Fibroblast of lung (primary cell): ENCODE measurements at regions not wholly inside any gene's neighbourhood (a gene's known extent, or its start where the extent isn't known, plus 50 kb on each side); places are given as distances from the start of the nearest gene placed in this dataset.

Experiments used
- DNase-seq, 2 donors: peaks; one replicate each; pipeline versions ENCODE4 v3.0.0 to v3.0.0-alpha.2; 2010; ENCODE audit warnings: low read depth in 2 of 2
- H2AFZ ChIP-seq: 2 replicates; pipeline ENCODE4 v1.5.1; 2012; ENCODE audit warnings: low read length, control low read depth, inconsistent platforms
- H3K27ac ChIP-seq: 2 replicates; pipeline ENCODE4 v1.5.1; 2011; ENCODE audit warnings: low read length, control low read depth; ENCODE audit not compliant: insufficient read depth
- H3K27me3 ChIP-seq: 2 replicates; pipeline ENCODE4 v1.5.1; 2011; ENCODE audit warnings: mild to moderate bottlenecking, low read length; ENCODE audit not compliant: control insufficient read depth, insufficient read depth
- H3K36me3 ChIP-seq: 2 replicates; pipeline ENCODE4 v1.5.1; 2011; ENCODE audit warnings: low read length; ENCODE audit not compliant: control insufficient read depth, insufficient read depth
- H3K4me1 ChIP-seq: 2 replicates; pipeline ENCODE4 v1.5.1; 2011; ENCODE audit warnings: low read length; ENCODE audit not compliant: control insufficient read depth, insufficient read depth; ENCODE audit errors: extremely low read depth
- H3K4me2 ChIP-seq: 2 replicates; pipeline ENCODE4 v1.5.1; 2011; ENCODE audit warnings: low read length, control low read depth; ENCODE audit not compliant: insufficient read depth; ENCODE audit errors: extremely low read depth
- H3K4me3 ChIP-seq, 4 experiments: fragments of 200-600 bp in 1 of 4; sonication (generic) in 1 of 4; replicated peaks in 1 of 4; 2 replicates each; pipeline ENCODE4 v1.5.1; 2011 to 2016; ENCODE audit warnings: low read length in 4 of 4, low read depth in 3 of 4, mild to moderate bottlenecking in 3 of 4, control low read depth in 2 of 4, inconsistent platforms in 1 of 4, mixed read lengths in 1 of 4; ENCODE audit not compliant: insufficient read depth in 1 of 4; ENCODE audit errors: control extremely low read depth in 1 of 4
- H3K79me2 ChIP-seq: 2 replicates; pipeline ENCODE4 v1.5.1; 2012; ENCODE audit warnings: mild to moderate bottlenecking, low read length, inconsistent platforms; ENCODE audit not compliant: control insufficient read depth, insufficient read depth
- H3K9ac ChIP-seq: 2 replicates; pipeline ENCODE4 v1.5.1; 2011; ENCODE audit warnings: mild to moderate bottlenecking, low read length, control low read depth; ENCODE audit not compliant: insufficient read depth
- H3K9me3 ChIP-seq: 2 replicates; pipeline ENCODE4 v1.5.1; 2012; ENCODE audit warnings: low read depth, low read length; ENCODE audit not compliant: control insufficient read depth, insufficient read depth
- H4K20me1 ChIP-seq: 2 replicates; pipeline ENCODE4 v1.5.1; 2011; ENCODE audit warnings: low read length; ENCODE audit not compliant: control insufficient read depth, insufficient read depth; ENCODE audit errors: extremely low read depth
- EZH2 ChIP-seq: IDR thresholded peaks from 2 replicates; pipeline ENCODE4 v1.5.1; 2012; ENCODE audit warnings: low read length, control low read depth, mild to moderate bottlenecking; ENCODE audit errors: missing control alignments
- TF ChIP-seq, protein P1 (sequence below), 2 donors: IDR thresholded peaks in 1 of 2; conservative IDR thresholded peaks in 1 of 2; 1 replicate in 1 of 2; 2 replicates in 1 of 2; pipeline ENCODE4 v1.5.1; 2011 to 2012; ENCODE audit warnings: low read length in 2 of 2, control low read depth in 1 of 2, inconsistent platforms in 1 of 2, low read depth in 1 of 2, mild to moderate bottlenecking in 1 of 2

DNA sequence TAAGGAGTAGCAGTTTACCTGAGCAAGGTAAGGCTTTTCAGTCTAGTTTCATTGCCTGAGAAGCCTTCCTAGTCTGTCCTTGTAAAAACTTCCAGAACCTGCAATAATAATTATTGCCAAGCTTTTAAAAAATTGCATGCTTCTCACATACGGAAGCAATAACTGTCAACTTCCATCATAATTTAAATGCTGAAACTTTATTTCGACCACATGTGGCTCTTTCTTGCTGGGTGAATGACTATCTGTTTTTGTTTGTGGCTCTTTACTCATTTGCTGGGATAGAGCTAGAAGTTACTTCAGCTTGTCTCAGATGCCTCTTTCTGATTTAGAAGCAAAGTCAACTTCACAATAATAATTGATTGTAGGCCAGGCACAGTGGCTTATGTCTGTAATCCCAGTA is 95.9 kb upstream of the COL21A1 start:
- no peak overlapping the region for H3K4me3 ChIP-seq
- H3K4me1 ChIP-seq: peaks cover 3% of the 10 kb centered on the region
- no peak for DNase-seq
- H4K20me1 ChIP-seq: no peaks in the 10 kb centered on the region
- no peaks in the 10 kb centered on the region for H3K79me2 ChIP-seq
- no peak overlapping the region for H3K4me2 ChIP-seq
- no peaks in the 10 kb centered on the region for H3K27me3 ChIP-seq
- H3K27ac ChIP-seq: no peak overlapping the region
- no peak overlapping the region for H2AFZ ChIP-seq
- H3K9me3 ChIP-seq: no peaks in the 10 kb centered on the region
- H3K36me3 ChIP-seq: no peaks in the 10 kb centered on the region
- no peak for TF ChIP-seq EZH2
- TF ChIP-seq, protein P1, sequence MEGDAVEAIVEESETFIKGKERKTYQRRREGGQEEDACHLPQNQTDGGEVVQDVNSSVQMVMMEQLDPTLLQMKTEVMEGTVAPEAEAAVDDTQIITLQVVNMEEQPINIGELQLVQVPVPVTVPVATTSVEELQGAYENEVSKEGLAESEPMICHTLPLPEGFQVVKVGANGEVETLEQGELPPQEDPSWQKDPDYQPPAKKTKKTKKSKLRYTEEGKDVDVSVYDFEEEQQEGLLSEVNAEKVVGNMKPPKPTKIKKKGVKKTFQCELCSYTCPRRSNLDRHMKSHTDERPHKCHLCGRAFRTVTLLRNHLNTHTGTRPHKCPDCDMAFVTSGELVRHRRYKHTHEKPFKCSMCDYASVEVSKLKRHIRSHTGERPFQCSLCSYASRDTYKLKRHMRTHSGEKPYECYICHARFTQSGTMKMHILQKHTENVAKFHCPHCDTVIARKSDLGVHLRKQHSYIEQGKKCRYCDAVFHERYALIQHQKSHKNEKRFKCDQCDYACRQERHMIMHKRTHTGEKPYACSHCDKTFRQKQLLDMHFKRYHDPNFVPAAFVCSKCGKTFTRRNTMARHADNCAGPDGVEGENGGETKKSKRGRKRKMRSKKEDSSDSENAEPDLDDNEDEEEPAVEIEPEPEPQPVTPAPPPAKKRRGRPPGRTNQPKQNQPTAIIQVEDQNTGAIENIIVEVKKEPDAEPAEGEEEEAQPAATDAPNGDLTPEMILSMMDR (conservative IDR thresholded peaks at IDR 0.05 in 1 of 2, IDR thresholded peaks at IDR 0.05 in 1 of 2; ENCODE audit: low read depth in 1 of 2, low read length in 2 of 2): no peak
- no peak overlapping the region for H3K9ac ChIP-seq

DNA sequence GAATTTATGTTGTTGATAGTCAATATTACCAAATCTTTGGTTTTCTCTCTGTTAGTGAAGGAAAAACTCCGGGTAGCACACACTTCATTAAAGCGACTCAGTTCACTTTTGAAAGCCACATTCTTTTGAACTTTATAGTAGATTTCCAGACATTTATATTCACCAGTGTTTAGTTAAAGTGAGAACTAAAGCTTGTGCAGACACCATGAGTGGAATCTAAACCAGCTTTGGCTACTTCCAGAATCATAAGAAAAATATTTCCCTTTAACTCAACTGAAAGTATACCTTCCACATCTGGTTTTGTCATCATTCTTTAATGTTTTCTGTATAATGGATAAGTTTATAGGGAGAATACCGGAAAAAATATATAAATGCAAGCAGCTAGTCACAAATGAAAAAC is 92.1 kb upstream of the COL21A1 start:
- H4K20me1 ChIP-seq: no peaks in the 10 kb centered on the region
- no peaks in the 10 kb centered on the region for H3K27me3 ChIP-seq
- H2AFZ ChIP-seq: no peak overlapping the region
- TF ChIP-seq EZH2: no peak
- TF ChIP-seq, protein P1 (conservative IDR thresholded peaks at IDR 0.05 in 1 of 2, IDR thresholded peaks at IDR 0.05 in 1 of 2; ENCODE audit: low read depth in 1 of 2, low read length in 2 of 2): no peak
- no peak overlapping the region for H3K27ac ChIP-seq
- DNase-seq: no peak
- no peaks in the 10 kb centered on the region for H3K79me2 ChIP-seq
- H3K4me1 ChIP-seq: no peaks in the 10 kb centered on the region
- H3K4me3 ChIP-seq: no peak overlapping the region
- H3K9me3 ChIP-seq: no peaks in the 10 kb centered on the region
- H3K36me3 ChIP-seq: no peaks in the 10 kb centered on the region
- no peak overlapping the region for H3K4me2 ChIP-seq
- H3K9ac ChIP-seq: no peak overlapping the region

DNA sequence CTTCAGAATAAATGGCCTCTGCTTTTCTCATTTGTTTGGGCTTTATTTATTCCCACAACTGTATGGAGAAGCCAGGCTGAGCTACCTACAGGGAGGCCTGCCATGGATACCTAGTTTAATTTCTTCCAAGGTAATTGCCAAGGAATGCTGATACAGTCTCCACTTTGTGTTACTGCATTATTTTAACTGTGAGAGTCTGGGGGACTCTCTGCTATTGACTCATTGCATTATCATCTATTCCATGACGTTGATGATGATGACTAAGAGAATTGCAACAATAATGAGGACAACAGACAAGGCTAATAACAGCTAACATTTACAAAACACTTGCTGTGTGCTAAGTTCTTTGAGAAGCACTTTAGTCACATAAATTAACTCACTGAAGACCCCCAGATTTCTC is 88.3 kb upstream of the COL21A1 start:
- TF ChIP-seq EZH2: no peak
- TF ChIP-seq, protein P1 (conservative IDR thresholded peaks at IDR 0.05 in 1 of 2, IDR thresholded peaks at IDR 0.05 in 1 of 2; ENCODE audit: low read depth in 1 of 2, low read length in 2 of 2): no peak
- Histone ChIP-seq H3K9me3 (no peaks in the 10 kb centered on the region), H3K9ac (no peak overlapping the region), H3K27me3 (no peaks in the 10 kb centered on the region), H3K4me3 (no peak overlapping the region), H3K4me1 (no peaks in the 10 kb centered on the region), H3K36me3 (no peaks in the 10 kb centered on the region), H4K20me1 (no peaks in the 10 kb centered on the region), H3K79me2 (no peaks in the 10 kb centered on the region), H3K4me2 (no peak overlapping the region), H3K27ac (peak overlapping the region; percentile 40), H2AFZ (no peak overlapping the region)
- DNase-seq: peak; percentile 91 to 93
